Adrenal gland (tissue), 9 donors: ENCODE measurements at regions not wholly inside any gene's neighbourhood (a gene's known extent, or its start where the extent isn't known, plus 50 kb on each side); places are given as distances from the start of the nearest gene placed in this dataset.

Source experiments
- DNase-seq, 7 donors: peaks; one replicate each; pipeline ENCODE4 v3.0.0-alpha.2; 2019 to 2020
- H3K27ac ChIP-seq, 5 donors: fragments of 200-600 bp; sonication (generic) in 4 of 5; 1 replicate in 3 of 5; 2 replicates in 2 of 5; pipeline versions ENCODE4 v1.5.1 to v1.8.0; 2016 to 2020; ENCODE audit warnings: mild to moderate bottlenecking in 1 of 5
- H3K27me3 ChIP-seq: fragments of 200-600 bp; 2 replicates; pipeline ENCODE4 v1.8.0; 2021
- H3K36me3 ChIP-seq, 2 donors: fragments of 200-600 bp; replicated peaks in 1 of 2; 1 replicate in 1 of 2; 2 replicates in 1 of 2; pipeline versions ENCODE4 v1.5.1 to v1.8.0; 2018 to 2022
- H3K4me1 ChIP-seq, 2 donors: fragments of 200-600 bp; replicated peaks in 1 of 2; 1 replicate in 1 of 2; 2 replicates in 1 of 2; pipeline versions ENCODE4 v1.5.1 to v1.8.0; 2018 to 2021
- H3K4me3 ChIP-seq, 4 donors: fragments of 200-600 bp; sonication (generic) in 3 of 4; one replicate each; pipeline ENCODE4 v1.5.1; 2016 to 2018
- H3K9me3 ChIP-seq, 3 donors: fragments of 200-600 bp; sonication (generic) in 1 of 3; replicated peaks in 1 of 3; 1 replicate in 2 of 3; 2 replicates in 1 of 3; pipeline versions ENCODE4 v1.5.1 to v1.8.0; 2016 to 2021
- POLR2A ChIP-seq, 2 donors: fragments of 450-650 bp; IDR thresholded peaks; one replicate each; pipeline ENCODE4 v1.6.1; 2017; ENCODE audit warnings: antibody characterized with exemption in 2 of 2, mild to moderate bottlenecking in 2 of 2, moderate library complexity in 1 of 2
- WGBS, 4 donors: extraction: QIAGEN DNeasy Blood & Tissue Kit in 2 of 4; methylation state at CpG; one replicate each; pipeline versions ENCODE4 v1.1.5 to v1.1.7; 2013 to 2017; 5-methylcytosine and 5-hydroxymethylcytosine counted together
- intact Hi-C, 2 donors: fragments of 100-400 bp; cut with DNase I; formaldehyde crosslinking; loops; one replicate each; pipeline versions ENCODE4 v1.14.1 to v1.15.0; 2022 to 2023
- TF ChIP-seq, protein P1 (sequence below), 6 experiments: fragments of 450-650 bp in 4 of 6; fragments of 200-600 bp in 2 of 6; sonication (generic) in 1 of 6; IDR thresholded peaks; 1 replicate in 5 of 6; 2 replicates in 1 of 6; pipeline versions ENCODE4 v1.5.1 to v1.8.0; 2016 to 2021; ENCODE audit warnings: antibody characterized with exemption in 6 of 6, mild to moderate bottlenecking in 2 of 6, moderate library complexity in 1 of 6
- donor health status: healthy with polysubstance abuse.
- donor health status: Bipolar disorder and iron deficiency.
- donor health status: DM: yes; HTN: yes; CAD: no.
- donor health status: DM: no; HTN: no; CAD: no.
- donor health status: DM: no; HTN: no; CAD: no.

DNA sequence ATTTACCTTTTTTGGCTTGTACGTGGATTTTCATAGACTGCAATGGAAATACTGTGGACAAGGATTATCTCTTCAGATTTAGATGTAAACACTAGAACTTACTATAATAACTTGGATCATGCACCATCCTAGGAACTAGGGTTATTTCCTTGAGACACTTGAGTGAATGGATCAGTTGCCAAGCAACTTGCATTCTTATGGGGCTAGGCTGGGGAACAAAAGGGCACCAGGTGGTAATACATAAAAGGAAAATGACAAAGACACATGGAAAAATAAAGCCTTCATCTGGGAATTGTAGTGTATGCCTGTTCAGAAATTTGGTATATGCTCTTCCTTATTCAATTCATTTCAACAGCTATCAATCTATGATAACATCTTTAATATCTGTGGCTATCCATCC is 247.1 kb downstream of the SPRY1 start:
- intact Hi-C loops, result no loop called here

DNA sequence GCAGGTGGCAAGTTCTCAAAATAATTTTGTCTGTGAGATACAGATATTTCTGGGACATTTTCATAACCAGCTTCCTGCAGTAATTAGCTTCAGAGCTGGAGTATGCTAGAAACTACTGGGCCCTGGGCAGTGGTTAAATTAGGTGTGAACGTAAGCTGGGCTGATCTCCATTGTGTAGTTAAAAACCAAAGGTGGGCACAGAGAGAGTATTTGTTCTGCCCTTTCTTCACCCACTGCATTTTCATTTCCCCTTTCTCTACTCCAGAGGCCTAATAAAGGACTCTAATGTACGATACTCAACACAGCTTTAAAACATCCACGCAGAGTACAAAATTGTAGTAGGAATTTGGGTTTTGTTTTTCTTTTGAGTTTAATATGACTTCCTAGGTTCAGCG is 252.7 kb downstream of the SPRY1 start:
- H3K27me3 ChIP-seq, result no peaks in the 10 kb centered on the region
- H3K9me3 ChIP-seq, result no peaks in the 10 kb centered on the region
- H3K27ac ChIP-seq, result peak overlapping the region in 1 of 5 donors; percentile 13
- TF ChIP-seq, protein P1, sequence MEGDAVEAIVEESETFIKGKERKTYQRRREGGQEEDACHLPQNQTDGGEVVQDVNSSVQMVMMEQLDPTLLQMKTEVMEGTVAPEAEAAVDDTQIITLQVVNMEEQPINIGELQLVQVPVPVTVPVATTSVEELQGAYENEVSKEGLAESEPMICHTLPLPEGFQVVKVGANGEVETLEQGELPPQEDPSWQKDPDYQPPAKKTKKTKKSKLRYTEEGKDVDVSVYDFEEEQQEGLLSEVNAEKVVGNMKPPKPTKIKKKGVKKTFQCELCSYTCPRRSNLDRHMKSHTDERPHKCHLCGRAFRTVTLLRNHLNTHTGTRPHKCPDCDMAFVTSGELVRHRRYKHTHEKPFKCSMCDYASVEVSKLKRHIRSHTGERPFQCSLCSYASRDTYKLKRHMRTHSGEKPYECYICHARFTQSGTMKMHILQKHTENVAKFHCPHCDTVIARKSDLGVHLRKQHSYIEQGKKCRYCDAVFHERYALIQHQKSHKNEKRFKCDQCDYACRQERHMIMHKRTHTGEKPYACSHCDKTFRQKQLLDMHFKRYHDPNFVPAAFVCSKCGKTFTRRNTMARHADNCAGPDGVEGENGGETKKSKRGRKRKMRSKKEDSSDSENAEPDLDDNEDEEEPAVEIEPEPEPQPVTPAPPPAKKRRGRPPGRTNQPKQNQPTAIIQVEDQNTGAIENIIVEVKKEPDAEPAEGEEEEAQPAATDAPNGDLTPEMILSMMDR (IDR thresholded peaks at IDR 0.05), result no peak
- no peak for TF ChIP-seq POLR2A (IDR thresholded peaks at IDR 0.05)
- DNase-seq, result no peak
- no peaks in the 10 kb centered on the region for H3K36me3 ChIP-seq
- H3K4me1 ChIP-seq, result peaks cover 0 to 8% of the 10 kb centered on the region in 2 donors
- intact Hi-C loops, result no loop called here
- 80 to 89% (median 82%) methylated on average over 4 of the region's 4 CpGs for WGBS, 4 donors
- H3K4me3 ChIP-seq, result no peak overlapping the region

More for the DNA sequence above, 247.1 kb downstream of the SPRY1 start:
- H3K4me3 ChIP-seq, result no peak overlapping the region
- no peak for TF ChIP-seq POLR2A (IDR thresholded peaks at IDR 0.05)
- TF ChIP-seq, protein P1 (IDR thresholded peaks at IDR 0.05), result no peak
- 70 to 92% (median 90%) methylated on average over 1 of the region's 1 CpG for WGBS, 4 donors
- DNase-seq, result no peak
- no peaks in the 10 kb centered on the region for H3K9me3 ChIP-seq
- no peaks in the 10 kb centered on the region for H3K27me3 ChIP-seq
- no peaks in the 10 kb centered on the region for H3K36me3 ChIP-seq
- H3K4me1 ChIP-seq, result no peaks in the 10 kb centered on the region
- no peak overlapping the region for H3K27ac ChIP-seq

DNA sequence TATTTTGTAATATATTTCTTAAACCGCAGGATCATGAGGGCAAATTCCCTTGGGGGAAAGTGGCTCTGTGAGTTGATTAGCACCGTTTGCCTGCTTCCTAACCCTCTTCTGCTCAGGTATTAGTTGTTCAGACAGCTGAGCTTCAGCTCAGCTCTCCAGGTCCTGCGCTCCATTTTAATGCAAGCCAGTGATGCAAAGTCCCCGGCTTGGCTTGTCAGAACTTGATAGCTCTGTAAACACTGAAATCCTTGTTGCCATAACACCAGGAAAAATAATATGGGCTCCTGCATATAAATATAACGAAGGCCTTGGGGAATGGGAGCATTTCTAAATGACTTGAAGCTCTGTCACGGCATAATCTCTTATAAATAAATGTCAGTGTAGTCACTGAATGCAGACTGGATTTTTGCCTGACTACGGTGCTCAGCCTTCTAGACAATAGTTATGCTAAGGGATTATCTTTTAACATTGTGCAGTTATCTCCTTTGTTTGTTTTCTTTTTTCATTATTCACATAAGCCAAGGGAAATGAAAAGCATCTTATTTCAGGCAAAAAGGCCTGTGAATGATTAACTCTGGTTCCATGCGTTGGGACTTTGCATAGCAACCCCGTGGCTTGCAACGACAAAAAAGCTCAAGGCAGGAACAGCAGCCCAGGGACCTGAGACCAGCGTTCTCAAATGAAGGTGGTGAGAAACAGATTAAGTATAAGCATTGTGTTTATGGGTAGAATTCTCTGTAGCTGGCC is 253.2 kb downstream of the SPRY1 start:
- Histone ChIP-seq H3K9me3 (no peaks in the 10 kb centered on the region), H3K36me3 (no peaks in the 10 kb centered on the region), H3K27me3 (no peaks in the 10 kb centered on the region), H3K27ac (peak overlapping the region in 2 of 5 donors; percentile 13 to 37), H3K4me1 (peaks cover 0 to 8% of the 10 kb centered on the region in 2 donors), H3K4me3 (no peak overlapping the region)
- WGBS, 4 donors, result 66 to 70% (median 69%) methylated on average over 11 of the region's 11 CpGs
- no peak for DNase-seq
- TF ChIP-seq, protein P1 (IDR thresholded peaks at IDR 0.05), result no peak
- no peak for TF ChIP-seq POLR2A (IDR thresholded peaks at IDR 0.05)
- intact Hi-C loops, result loop anchor here in 1 of 2 donors (10.0 kb wide), 2 partner anchors 245 to 545 kb away; no protein-coding TSS in a partner anchor

DNA sequence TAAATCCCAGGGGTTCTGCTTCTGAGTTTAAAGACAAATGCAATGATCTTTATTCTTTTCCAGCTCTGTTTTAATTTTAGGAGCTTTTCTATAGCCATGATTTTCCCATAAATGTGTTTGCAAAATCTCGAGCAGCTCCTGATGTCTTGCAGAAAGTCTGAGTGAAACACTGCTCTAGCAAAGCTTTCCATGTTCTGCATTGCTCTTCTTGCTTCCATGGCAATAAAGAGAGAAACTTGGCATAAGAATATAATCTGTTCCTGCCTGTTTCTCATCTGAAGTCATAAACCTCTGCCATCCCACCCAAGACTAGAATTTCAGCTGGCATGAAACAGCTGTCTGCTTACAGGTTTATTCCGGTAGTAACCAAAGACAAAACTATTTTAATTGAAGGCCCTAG is 254.5 kb downstream of the SPRY1 start:
- 70 to 74% (median 72%) methylated on average over 2 of the region's 2 CpGs for WGBS, 4 donors
- Histone ChIP-seq H3K27me3 (no peaks in the 10 kb centered on the region), H3K36me3 (no peaks in the 10 kb centered on the region), H3K4me1 (peaks cover 0 to 8% of the 10 kb centered on the region in 2 donors), H3K9me3 (no peaks in the 10 kb centered on the region), H3K27ac (peak overlapping the region in 1 of 5 donors; percentile 13), H3K4me3 (no peak overlapping the region)
- no peak for TF ChIP-seq POLR2A (IDR thresholded peaks at IDR 0.05)
- TF ChIP-seq, protein P1 (IDR thresholded peaks at IDR 0.05), result no peak
- intact Hi-C loops, result loop anchor here in 1 of 2 donors (10.0 kb wide), 2 partner anchors 246 to 546 kb away; no protein-coding TSS in a partner anchor
- no peak for DNase-seq
